Liver (tissue), 7 donors: ENCODE measurements at regions not wholly inside any gene's neighbourhood (a gene's known extent, or its start where the extent isn't known, plus 50 kb on each side); places are given as distances from the start of the nearest gene placed in this dataset.
"Not testable (repeated sequence)": the region's sequence is repeated elsewhere in the genome, so short reads cannot be mapped to it uniquely, and the experiment has no call there.

Source experiments
- DNase-seq: peaks from one replicate; pipeline ENCODE4 v3.0.0-alpha.2; 2017; ENCODE audit warnings: low spot score
- H3K27ac ChIP-seq, 2 donors: one replicate each; pipeline ENCODE4 v1.7.0; 2013; ENCODE audit warnings: inconsistent platforms in 2 of 2, low read length in 2 of 2, control low read depth in 1 of 2, low read depth in 1 of 2, mild to moderate bottlenecking in 1 of 2
- H3K27me3 ChIP-seq, 4 donors: one replicate each; pipeline versions ENCODE4 v1.6.1 to v1.7.0; 2013; ENCODE audit warnings: low read length in 3 of 4, inconsistent platforms in 1 of 4, mild to moderate bottlenecking in 1 of 4, moderate library complexity in 1 of 4; ENCODE audit not compliant: control insufficient read depth in 4 of 4, insufficient read depth in 4 of 4
- H3K36me3 ChIP-seq, 4 donors: one replicate each; pipeline versions ENCODE4 v1.6.1 to v1.7.0; 2013; ENCODE audit warnings: low read length in 3 of 4, mild to moderate bottlenecking in 3 of 4, low read depth in 1 of 4, moderate library complexity in 1 of 4; ENCODE audit not compliant: control insufficient read depth in 4 of 4, insufficient read depth in 3 of 4
- H3K4me1 ChIP-seq, 4 donors: one replicate each; pipeline versions ENCODE4 v1.6.1 to v1.7.0; 2013; ENCODE audit warnings: low read length in 3 of 4, mild to moderate bottlenecking in 3 of 4, moderate library complexity in 1 of 4; ENCODE audit not compliant: control insufficient read depth in 4 of 4, insufficient read depth in 4 of 4
- H3K4me3 ChIP-seq, 3 donors: one replicate each; pipeline versions ENCODE4 v1.6.1 to v1.7.0; 2013; ENCODE audit warnings: low read length in 3 of 3, control low read depth in 1 of 3, low read depth in 1 of 3, mild to moderate bottlenecking in 1 of 3
- H3K9ac ChIP-seq, 2 donors: one replicate each; pipeline ENCODE4 v1.7.0; 2013; ENCODE audit warnings: low read length in 2 of 2, mild to moderate bottlenecking in 2 of 2, moderate library complexity in 2 of 2, control low read depth in 1 of 2, low read depth in 1 of 2
- H3K9me3 ChIP-seq, 4 donors: one replicate each; pipeline versions ENCODE4 v1.6.1 to v1.7.0; 2013; ENCODE audit warnings: low read length in 3 of 4; ENCODE audit not compliant: control insufficient read depth in 4 of 4
- ATF3 ChIP-seq: IDR thresholded peaks from 2 replicates; pipeline ENCODE4 v1.6.1; 2016; ENCODE audit warnings: antibody characterized with exemption
- FOXA1 ChIP-seq: IDR thresholded peaks from 2 replicates; pipeline ENCODE4 v1.6.1; 2016; ENCODE audit warnings: antibody characterized with exemption
- GABPA ChIP-seq, 2 donors: IDR thresholded peaks in 1 of 2; conservative IDR thresholded peaks in 1 of 2; 2 replicates each; pipeline ENCODE4 v1.6.1; 2016; ENCODE audit warnings: antibody characterized with exemption in 2 of 2, mild to moderate bottlenecking in 1 of 2, moderate library complexity in 1 of 2
- HNF4A ChIP-seq, 2 donors: conservative IDR thresholded peaks; 2 replicates each; pipeline ENCODE4 v1.6.1; 2016; ENCODE audit warnings: antibody characterized with exemption in 2 of 2, mild to moderate bottlenecking in 2 of 2
- HNF4G ChIP-seq: IDR thresholded peaks from 2 replicates; pipeline ENCODE4 v1.6.1; 2016; ENCODE audit warnings: antibody characterized with exemption
- MAX ChIP-seq: IDR thresholded peaks from 2 replicates; pipeline ENCODE4 v1.6.1; 2016; ENCODE audit warnings: antibody characterized with exemption
- NR2F2 ChIP-seq: IDR thresholded peaks from 2 replicates; pipeline ENCODE4 v1.6.1; 2016; ENCODE audit warnings: antibody characterized with exemption
- RAD21 ChIP-seq, 2 donors: IDR thresholded peaks; 2 replicates each; pipeline ENCODE4 v1.6.1; 2016; ENCODE audit warnings: antibody characterized with exemption in 2 of 2, mild to moderate bottlenecking in 2 of 2
- RXRA ChIP-seq, 2 donors: IDR thresholded peaks; 2 replicates each; pipeline ENCODE4 v1.6.1; 2017 to 2018; ENCODE audit warnings: antibody characterized with exemption in 2 of 2, mild to moderate bottlenecking in 1 of 2
- SP1 ChIP-seq: IDR thresholded peaks from 2 replicates; pipeline ENCODE4 v1.6.1; 2018; ENCODE audit warnings: antibody characterized with exemption, mild to moderate bottlenecking
- WGBS: extraction: QIAGEN DNeasy Blood & Tissue Kit; methylation state at CpG from one replicate; pipeline ENCODE4 v1.1.7; 2013; 5-methylcytosine and 5-hydroxymethylcytosine counted together
- TF ChIP-seq, protein P1 (sequence below): IDR thresholded peaks from 2 replicates; pipeline ENCODE4 v1.6.1; 2016; ENCODE audit warnings: antibody characterized with exemption, mild to moderate bottlenecking
- donor health status: healthy.
- donor health status: healthy.
- donor health status: healthy.
- donor health status: healthy.

GRCh38 chr7:142508251-142508650 is 241.0 kb upstream of the PRSS1 start:
- Histone ChIP-seq H3K27ac (no peak overlapping the region), H3K9ac (no peak overlapping the region), H3K27me3 (peaks cover 0 to 7% (median 1%) of the 10 kb centered on the region in 4 donors), H3K4me3 (no peak overlapping the region), H3K9me3 (no peaks in the 10 kb centered on the region), H3K4me1 (no peaks in the 10 kb centered on the region), H3K36me3 (no peaks in the 10 kb centered on the region)
- TF ChIP-seq, protein P1, sequence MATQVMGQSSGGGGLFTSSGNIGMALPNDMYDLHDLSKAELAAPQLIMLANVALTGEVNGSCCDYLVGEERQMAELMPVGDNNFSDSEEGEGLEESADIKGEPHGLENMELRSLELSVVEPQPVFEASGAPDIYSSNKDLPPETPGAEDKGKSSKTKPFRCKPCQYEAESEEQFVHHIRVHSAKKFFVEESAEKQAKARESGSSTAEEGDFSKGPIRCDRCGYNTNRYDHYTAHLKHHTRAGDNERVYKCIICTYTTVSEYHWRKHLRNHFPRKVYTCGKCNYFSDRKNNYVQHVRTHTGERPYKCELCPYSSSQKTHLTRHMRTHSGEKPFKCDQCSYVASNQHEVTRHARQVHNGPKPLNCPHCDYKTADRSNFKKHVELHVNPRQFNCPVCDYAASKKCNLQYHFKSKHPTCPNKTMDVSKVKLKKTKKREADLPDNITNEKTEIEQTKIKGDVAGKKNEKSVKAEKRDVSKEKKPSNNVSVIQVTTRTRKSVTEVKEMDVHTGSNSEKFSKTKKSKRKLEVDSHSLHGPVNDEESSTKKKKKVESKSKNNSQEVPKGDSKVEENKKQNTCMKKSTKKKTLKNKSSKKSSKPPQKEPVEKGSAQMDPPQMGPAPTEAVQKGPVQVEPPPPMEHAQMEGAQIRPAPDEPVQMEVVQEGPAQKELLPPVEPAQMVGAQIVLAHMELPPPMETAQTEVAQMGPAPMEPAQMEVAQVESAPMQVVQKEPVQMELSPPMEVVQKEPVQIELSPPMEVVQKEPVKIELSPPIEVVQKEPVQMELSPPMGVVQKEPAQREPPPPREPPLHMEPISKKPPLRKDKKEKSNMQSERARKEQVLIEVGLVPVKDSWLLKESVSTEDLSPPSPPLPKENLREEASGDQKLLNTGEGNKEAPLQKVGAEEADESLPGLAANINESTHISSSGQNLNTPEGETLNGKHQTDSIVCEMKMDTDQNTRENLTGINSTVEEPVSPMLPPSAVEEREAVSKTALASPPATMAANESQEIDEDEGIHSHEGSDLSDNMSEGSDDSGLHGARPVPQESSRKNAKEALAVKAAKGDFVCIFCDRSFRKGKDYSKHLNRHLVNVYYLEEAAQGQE, result no peak
- TF ChIP-seq NR2F2, result no peak
- TF ChIP-seq GABPA (IDR thresholded peaks at IDR 0.05 in 1 of 2, conservative IDR thresholded peaks at IDR 0.05 in 1 of 2), result no peak
- TF ChIP-seq HNF4A (conservative IDR thresholded peaks at IDR 0.05), result no peak
- no peak for TF ChIP-seq ATF3
- WGBS, result 65% methylated on average over 4 of the region's 4 CpGs
- DNase-seq, result no peak

DNA sequence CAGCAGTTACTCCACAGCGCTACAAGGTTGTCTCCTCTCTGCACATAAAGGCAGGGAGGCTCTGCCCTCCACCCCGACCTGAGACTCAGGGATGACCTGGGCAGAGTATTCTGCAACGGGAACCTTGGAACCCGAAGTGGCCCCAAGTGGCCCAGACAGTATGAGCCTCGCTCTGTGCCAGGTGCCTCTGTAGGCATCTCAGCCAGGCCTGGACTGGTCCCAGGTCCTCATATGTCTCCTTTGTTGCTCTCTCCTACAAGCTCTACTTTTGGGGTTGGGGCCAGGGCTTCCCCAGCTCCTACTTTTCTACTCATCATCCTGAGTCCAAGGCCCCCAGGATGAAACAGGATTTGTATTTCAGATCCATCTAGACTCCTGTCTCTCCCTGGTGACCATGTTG is 241.5 kb upstream of the PRSS1 start:
- no peak overlapping the region for H3K27ac ChIP-seq

GRCh38 chr7:142507066-142507465 is 242.2 kb upstream of the PRSS1 start:
- not testable (repeated sequence) for H3K27ac ChIP-seq, H3K9me3 ChIP-seq

More for the DNA sequence above, 241.5 kb upstream of the PRSS1 start:
- no peak for DNase-seq
- 91% methylated on average over 5 of the region's 5 CpGs for WGBS
- Histone ChIP-seq H3K27me3 (peaks cover 0 to 7% (median 1%) of the 10 kb centered on the region in 4 donors), H3K36me3 (no peaks in the 10 kb centered on the region), H3K9me3 (no peaks in the 10 kb centered on the region), H3K4me3 (no peak overlapping the region), H3K4me1 (no peaks in the 10 kb centered on the region), H3K9ac (no peak overlapping the region)
- TF ChIP-seq ATF3, result no peak
- TF ChIP-seq FOXA1, result no peak
- TF ChIP-seq HNF4A (conservative IDR thresholded peaks at IDR 0.05), result no peak
- TF ChIP-seq NR2F2, result no peak

GRCh38 chr7:142506601-142507000 is 242.7 kb upstream of the PRSS1 start:
- no peak for TF ChIP-seq RAD21 (IDR thresholded peaks at IDR 0.05)
- TF ChIP-seq SP1, result no peak
- TF ChIP-seq GABPA (IDR thresholded peaks at IDR 0.05 in 1 of 2, conservative IDR thresholded peaks at IDR 0.05 in 1 of 2), result no peak
- TF ChIP-seq, protein P1, result no peak
- TF ChIP-seq MAX, result no peak
- no peak for TF ChIP-seq RXRA (IDR thresholded peaks at IDR 0.05)
- TF ChIP-seq HNF4G, result no peak
- H3K4me1 ChIP-seq, result no peaks in the 10 kb centered on the region
- no peak overlapping the region for H3K27ac ChIP-seq
- no peaks in the 10 kb centered on the region for H3K9me3 ChIP-seq
- no peaks in the 10 kb centered on the region for H3K36me3 ChIP-seq
- DNase-seq, result no peak
- 67% methylated on average over 3 of the region's 3 CpGs for WGBS
- H3K9ac ChIP-seq, result no peak overlapping the region
- peaks cover 0 to 7% (median 1%) of the 10 kb centered on the region in 4 donors for H3K27me3 ChIP-seq
- H3K4me3 ChIP-seq, result no peak overlapping the region

More at GRCh38 chr7:142507066-142507465, 242.2 kb upstream of the PRSS1 start:
- DNase-seq, H3K36me3 ChIP-seq, H3K27me3 ChIP-seq, H3K9ac ChIP-seq, H3K4me3 ChIP-seq, H3K4me1 ChIP-seq: not testable (repeated sequence)
- WGBS, result 74% methylated on average over 5 of the region's 5 CpGs

DNA sequence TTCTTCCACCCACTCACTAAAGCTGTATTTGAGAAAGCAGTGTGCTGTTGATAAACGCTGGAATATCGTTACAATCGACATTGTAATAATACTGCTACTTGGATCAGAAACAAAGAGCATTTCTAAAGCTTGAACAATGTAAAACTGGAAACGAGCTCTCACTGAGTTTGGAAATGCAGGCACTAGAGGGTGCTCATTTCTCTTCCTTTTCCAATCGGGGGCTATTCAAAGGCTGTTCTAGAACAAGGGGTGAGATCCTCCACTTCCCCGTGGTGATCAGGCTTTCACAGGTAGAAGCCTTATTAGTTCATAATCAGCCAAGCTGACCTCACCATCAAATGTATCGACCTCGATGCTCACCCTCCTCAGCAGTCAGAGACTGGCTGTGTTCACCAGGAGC is 245.3 kb upstream of the PRSS1 start:
- not testable (repeated sequence) for H3K9me3 ChIP-seq, H3K27me3 ChIP-seq, H3K9ac ChIP-seq, H3K27ac ChIP-seq, H3K4me3 ChIP-seq, DNase-seq, H3K36me3 ChIP-seq, H3K4me1 ChIP-seq
- WGBS, result 47% methylated on average over 8 of the region's 8 CpGs
